SU-DHL-6 (cell line): ENCODE measurements at regions not wholly inside any gene's neighbourhood (a gene's known extent, or its start where the extent isn't known, plus 50 kb on each side); places are given as distances from the start of the nearest gene placed in this dataset.

Source experiments
- H2AFZ ChIP-seq: fragments of 200-600 bp; sonication (generic); 2 replicates; pipeline ENCODE4 v1.6.1; 2014; ENCODE audit warnings: low read depth, mild to moderate bottlenecking, moderate library complexity, mixed read lengths, antibody characterized with exemption, low read length; ENCODE audit not compliant: severe bottlenecking
- H3F3A ChIP-seq: fragments of 200-600 bp; shearing (Covaris generic); 2 replicates; pipeline ENCODE4 v1.6.0; 2016; ENCODE audit warnings: antibody characterized with exemption, mild to moderate bottlenecking; ENCODE audit not compliant: insufficient read depth
- H3K27ac ChIP-seq: fragments of 200-600 bp; sonication (generic); 2 replicates; pipeline ENCODE4 v1.5.1; 2016; ENCODE audit warnings: low read depth, mild to moderate bottlenecking, low read length, moderate library complexity, mixed read lengths
- H3K27me3 ChIP-seq: fragments of 200-600 bp; sonication (generic), shearing (Covaris generic); 2 replicates; pipeline ENCODE4 v1.6.0; 2014; ENCODE audit warnings: mild to moderate bottlenecking, low read length
- H3K36me3 ChIP-seq: fragments of 200-600 bp; sonication (generic); 2 replicates; pipeline ENCODE4 v1.6.1; 2014; ENCODE audit warnings: mild to moderate bottlenecking, low read length, mixed read lengths
- H3K4me2 ChIP-seq: fragments of 300-600, 200-600 bp; shearing (Covaris generic), sonication (generic); 2 replicates; pipeline ENCODE4 v1.6.0; 2014; ENCODE audit warnings: low read length, low read depth, mild to moderate bottlenecking; ENCODE audit not compliant: poor library complexity, severe bottlenecking
- H3K4me3 ChIP-seq: fragments of 200-600 bp; sonication (generic); 2 replicates; pipeline ENCODE4 v1.5.1; 2014; ENCODE audit warnings: antibody characterized with exemption, low read length, mild to moderate bottlenecking, mixed read lengths; ENCODE audit not compliant: insufficient read depth, poor library complexity, severe bottlenecking
- H3K79me2 ChIP-seq: fragments of 200-600 bp; sonication (generic); 2 replicates; pipeline ENCODE4 v1.6.1; 2014; ENCODE audit warnings: mild to moderate bottlenecking, low read length, moderate library complexity; ENCODE audit not compliant: insufficient read depth
- H3K9ac ChIP-seq: fragments of 200-600 bp; sonication (generic); 2 replicates; pipeline ENCODE4 v1.7.0; 2014; ENCODE audit warnings: mild to moderate bottlenecking, low read length
- H3K9me2 ChIP-seq: fragments of 200-600 bp; sonication (generic); replicated peaks from 2 replicates; pipeline ENCODE4 v1.6.1; 2014; ENCODE audit warnings: low read length; ENCODE audit not compliant: insufficient read depth
- H3K9me3 ChIP-seq: fragments of 200-600 bp; sonication (generic); 2 replicates; pipeline ENCODE4 v1.6.1; 2014; ENCODE audit warnings: low read length, mixed read lengths; ENCODE audit not compliant: insufficient read depth
- H4K20me1 ChIP-seq: fragments of 200-600 bp; sonication (generic); 2 replicates; pipeline ENCODE4 v1.6.1; 2014; ENCODE audit warnings: low read depth, mild to moderate bottlenecking, antibody characterized with exemption, low read length, moderate library complexity, mixed read lengths
- EZH2phosphoT487 ChIP-seq: fragments of 200-600 bp; sonication (generic), shearing (Covaris generic); conservative IDR thresholded peaks from 2 replicates; pipeline ENCODE4 v1.6.1; 2018; ENCODE audit warnings: mild to moderate bottlenecking, antibody characterized with exemption, low read length, moderate library complexity, mixed read lengths
- TF ChIP-seq, protein P1 (sequence below): fragments of 200-600 bp; sonication (generic); IDR thresholded peaks from one replicate; pipeline ENCODE4 v1.5.1; 2017; ENCODE audit warnings: antibody characterized with exemption, mild to moderate bottlenecking, low read length, moderate library complexity; ENCODE audit not compliant: insufficient read depth, poor library complexity, severe bottlenecking

DNA sequence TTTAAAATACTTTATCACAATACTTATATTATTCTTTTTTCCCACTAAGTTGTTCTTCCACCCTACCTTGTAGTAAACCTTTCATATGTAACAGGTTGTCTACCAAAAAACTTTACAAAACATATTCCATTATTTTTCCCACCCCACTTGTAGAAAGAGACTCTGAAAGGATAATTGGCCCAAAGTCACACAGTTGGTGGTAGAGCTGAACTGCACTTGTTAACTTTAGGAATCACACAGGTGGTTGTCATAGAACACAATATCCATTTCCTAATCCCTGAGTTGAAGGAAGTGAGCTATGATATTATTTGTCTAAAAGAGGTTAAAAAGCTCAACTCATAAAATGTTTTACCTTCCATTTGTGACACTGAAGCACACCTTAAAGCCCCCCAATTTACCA, 188.8 kb upstream of the FOXP2 start:
- H3K27me3 ChIP-seq = no peaks in the 10 kb centered on the region
- H2AFZ ChIP-seq = no peak overlapping the region
- H3K9me2 ChIP-seq = no peaks in the 10 kb centered on the region; the same call in 1 of the 2 replicates
- no peak overlapping the region for H3K27ac ChIP-seq
- no peak overlapping the region for H3K4me3 ChIP-seq
- H3K79me2 ChIP-seq = no peaks in the 10 kb centered on the region
- no peaks in the 10 kb centered on the region for H4K20me1 ChIP-seq
- H3F3A ChIP-seq = no peaks in the 10 kb centered on the region
- no peak overlapping the region for H3K9ac ChIP-seq
- H3K36me3 ChIP-seq = no peaks in the 10 kb centered on the region
- TF ChIP-seq, protein P1, sequence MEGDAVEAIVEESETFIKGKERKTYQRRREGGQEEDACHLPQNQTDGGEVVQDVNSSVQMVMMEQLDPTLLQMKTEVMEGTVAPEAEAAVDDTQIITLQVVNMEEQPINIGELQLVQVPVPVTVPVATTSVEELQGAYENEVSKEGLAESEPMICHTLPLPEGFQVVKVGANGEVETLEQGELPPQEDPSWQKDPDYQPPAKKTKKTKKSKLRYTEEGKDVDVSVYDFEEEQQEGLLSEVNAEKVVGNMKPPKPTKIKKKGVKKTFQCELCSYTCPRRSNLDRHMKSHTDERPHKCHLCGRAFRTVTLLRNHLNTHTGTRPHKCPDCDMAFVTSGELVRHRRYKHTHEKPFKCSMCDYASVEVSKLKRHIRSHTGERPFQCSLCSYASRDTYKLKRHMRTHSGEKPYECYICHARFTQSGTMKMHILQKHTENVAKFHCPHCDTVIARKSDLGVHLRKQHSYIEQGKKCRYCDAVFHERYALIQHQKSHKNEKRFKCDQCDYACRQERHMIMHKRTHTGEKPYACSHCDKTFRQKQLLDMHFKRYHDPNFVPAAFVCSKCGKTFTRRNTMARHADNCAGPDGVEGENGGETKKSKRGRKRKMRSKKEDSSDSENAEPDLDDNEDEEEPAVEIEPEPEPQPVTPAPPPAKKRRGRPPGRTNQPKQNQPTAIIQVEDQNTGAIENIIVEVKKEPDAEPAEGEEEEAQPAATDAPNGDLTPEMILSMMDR = no peak
- TF ChIP-seq EZH2phosphoT487 = no peak
- no peak overlapping the region for H3K4me2 ChIP-seq
- no peaks in the 10 kb centered on the region for H3K9me3 ChIP-seq

- no peak overlapping the region for H2AFZ ChIP-seq
- no peaks in the 10 kb centered on the region for H3K9me3 ChIP-seq
- no peak for TF ChIP-seq EZH2phosphoT487
- TF ChIP-seq, protein P1 = no peak
- H3K4me2 ChIP-seq = no peak overlapping the region
- no peak overlapping the region for H3K4me3 ChIP-seq
- no peaks in the 10 kb centered on the region for H3K36me3 ChIP-seq
- no peak overlapping the region for H3K27ac ChIP-seq
- H3K9ac ChIP-seq = no peak overlapping the region
- H3K79me2 ChIP-seq = no peaks in the 10 kb centered on the region
- no peaks in the 10 kb centered on the region for H3K27me3 ChIP-seq
- no peaks in the 10 kb centered on the region; the same call in 1 of the 2 replicates for H3K9me2 ChIP-seq
- H4K20me1 ChIP-seq = no peaks in the 10 kb centered on the region
- H3F3A ChIP-seq = no peaks in the 10 kb centered on the region
Observed at GRCh38 chr7:114218283-114218682, 196.3 kb upstream of the FOXP2 start.

GRCh38 chr7:114217026-114217806, 197.4 kb upstream of the FOXP2 start:
- Histone ChIP-seq H2AFZ (no peak overlapping the region), H3K79me2 (no peaks in the 10 kb centered on the region), H3K4me2 (no peak overlapping the region), H3K27ac (no peak overlapping the region), H3K9me2 (no peaks in the 10 kb centered on the region; the same call in 1 of the 2 replicates), H3K27me3 (no peaks in the 10 kb centered on the region), H4K20me1 (no peaks in the 10 kb centered on the region), H3K9ac (no peak overlapping the region), H3K4me3 (no peak overlapping the region), H3K9me3 (no peaks in the 10 kb centered on the region), H3F3A (no peaks in the 10 kb centered on the region), H3K36me3 (no peaks in the 10 kb centered on the region)
- TF ChIP-seq EZH2phosphoT487 = no peak
- TF ChIP-seq, protein P1 = no peak
